ENCODE measurements at regions not wholly inside any gene's neighbourhood (a gene's known extent, or its start where the extent isn't known, plus 50 kb on each side); places are given as distances from the start of the nearest gene placed in this dataset.

GRCh38 chr13:61779456-61779855, 363.8 kb upstream of the PCDH20 start:
- no peak for TF ChIP-seq CTCF (IDR thresholded peaks at IDR 0.05; ENCODE audit: insufficient read depth, low read depth, low read length, missing control alignments)
- no peak for DNase-seq (ENCODE audit: low read depth)
- no peak overlapping the region for H3K4me3 ChIP-seq (ENCODE audit: low read length)

GRCh38 chr13:61778531-61778930, 362.9 kb upstream of the PCDH20 start:
- DNase-seq (ENCODE audit: low read depth), result no peak
- no peak for TF ChIP-seq CTCF (IDR thresholded peaks at IDR 0.05; ENCODE audit: insufficient read depth, low read depth, low read length, missing control alignments)
- no peak overlapping the region for H3K4me3 ChIP-seq (ENCODE audit: low read length)

- TF ChIP-seq CTCF (IDR thresholded peaks at IDR 0.05; ENCODE audit: insufficient read depth, low read depth, low read length, missing control alignments), result no peak
- DNase-seq (ENCODE audit: low read depth), result no peak
- no peak overlapping the region for H3K4me3 ChIP-seq (ENCODE audit: low read length)
Observed at GRCh38 chr13:61777899-61778298, 362.2 kb upstream of the PCDH20 start.

GRCh38 chr13:61777271-61777670, 361.6 kb upstream of the PCDH20 start:
- H3K4me3 ChIP-seq (ENCODE audit: low read length), result no peak overlapping the region
- TF ChIP-seq CTCF (IDR thresholded peaks at IDR 0.05; ENCODE audit: insufficient read depth, low read depth, low read length, missing control alignments), result no peak
- DNase-seq (ENCODE audit: low read depth), result no peak

GRCh38 chr13:61774903-61775302, 359.3 kb upstream of the PCDH20 start:
- DNase-seq (ENCODE audit: low read depth), result no peak
- TF ChIP-seq CTCF (IDR thresholded peaks at IDR 0.05; ENCODE audit: insufficient read depth, low read depth, low read length, missing control alignments), result no peak
- H3K4me3 ChIP-seq (ENCODE audit: low read length), result no peak overlapping the region

- H3K4me3 ChIP-seq (ENCODE audit: low read length), result no peak overlapping the region
- TF ChIP-seq CTCF (IDR thresholded peaks at IDR 0.05; ENCODE audit: insufficient read depth, low read depth, low read length, missing control alignments), result no peak
Observed at GRCh38 chr13:61770681-61771080, 355.0 kb upstream of the PCDH20 start.

GRCh38 chr13:61768175-61768574, 352.5 kb upstream of the PCDH20 start:
- TF ChIP-seq CTCF (IDR thresholded peaks at IDR 0.05; ENCODE audit: insufficient read depth, low read depth, low read length, missing control alignments), result no peak
- no peak for DNase-seq (ENCODE audit: low read depth)
- no peak overlapping the region for H3K4me3 ChIP-seq (ENCODE audit: low read length)

More at GRCh38 chr13:61770681-61771080, 355.0 kb upstream of the PCDH20 start:
- DNase-seq (ENCODE audit: low read depth), result no peak

Measured in epithelial cell of esophagus (primary cell).